ENCODE measurements at regions not wholly inside any gene's neighbourhood (a gene's known extent, or its start where the extent isn't known, plus 50 kb on each side); places are given as distances from the start of the nearest gene placed in this dataset.
"Not testable (repeated sequence)": the region's sequence is repeated elsewhere in the genome, so short reads cannot be mapped to it uniquely, and the experiment has no call there.

GRCh38 chrX:124181515-124181914 is 150.9 kb upstream of the TEX13D start:
- DNase-seq (ENCODE audit: low spot score), result not testable (repeated sequence)

GRCh38 chrX:124190440-124190839 is 142.0 kb upstream of the TEX13D start:
- no peak for DNase-seq (ENCODE audit: low spot score)

DNA sequence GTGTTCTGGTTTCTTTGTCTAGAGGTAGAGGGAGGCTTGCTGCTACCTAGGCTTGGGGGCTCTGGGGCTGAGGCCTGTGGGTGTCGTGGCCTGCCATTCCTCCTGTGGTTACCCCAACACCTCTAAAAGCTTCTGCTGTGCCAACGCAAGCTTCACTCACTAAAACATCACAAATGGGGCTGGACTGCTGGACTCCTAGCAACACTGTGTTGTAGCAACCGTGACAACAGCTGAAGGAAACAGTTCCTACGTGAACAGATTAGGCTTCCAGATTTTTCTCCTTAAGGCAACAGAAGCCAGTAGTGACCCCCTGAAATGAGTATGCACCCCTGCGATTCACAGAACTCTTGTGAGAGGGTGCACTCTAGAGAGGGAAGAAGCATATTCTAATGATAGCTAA is 138.3 kb upstream of the TEX13D start:
- DNase-seq (ENCODE audit: low spot score), result no peak

GRCh38 chrX:124194901-124195300 is 137.6 kb upstream of the TEX13D start:
- no peak for DNase-seq (ENCODE audit: low spot score)

DNA sequence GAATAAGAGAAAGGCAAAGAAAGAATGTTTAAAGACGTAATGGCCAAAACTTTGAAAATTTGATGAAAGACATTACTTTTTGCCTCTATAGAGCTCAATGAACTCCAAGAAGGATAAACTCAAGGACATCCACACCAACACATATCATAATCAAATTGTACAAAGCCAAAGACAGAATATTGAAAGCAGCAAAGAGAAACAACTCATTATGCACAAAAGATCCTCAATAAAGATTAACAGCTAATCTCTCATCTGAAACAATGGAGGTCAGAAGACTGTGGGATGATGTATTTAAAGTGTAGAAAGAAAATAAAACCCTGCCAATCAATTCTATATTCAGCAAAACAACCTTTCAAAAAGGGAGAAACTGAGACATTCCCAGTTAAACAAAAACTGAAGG is 129.1 kb upstream of the TEX13D start:
- DNase-seq (ENCODE audit: low spot score), result no peak

DNA sequence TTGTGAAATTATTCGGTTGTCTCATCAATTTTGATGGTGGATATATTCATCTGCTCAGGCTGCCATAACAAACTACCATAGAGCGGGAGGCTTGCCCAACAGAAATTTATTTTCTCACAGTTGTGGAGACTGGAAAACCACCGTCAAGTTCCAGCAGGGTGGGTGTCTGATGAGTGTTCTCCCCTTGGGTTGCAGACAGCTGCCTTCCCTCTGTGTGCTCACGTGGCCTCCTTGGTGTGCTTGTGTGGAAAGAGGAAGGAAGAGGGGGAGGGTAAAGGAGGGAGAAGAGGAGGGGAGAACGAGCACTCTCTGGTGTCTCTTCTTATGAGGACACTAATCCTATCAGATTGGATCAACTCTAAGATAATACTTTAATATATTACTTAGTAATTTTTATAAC is 123.8 kb upstream of the TEX13D start:
- no peak for DNase-seq (ENCODE audit: low spot score)

- DNase-seq (ENCODE audit: low spot score), result no peak
Observed at GRCh38 chrX:124209792-124210576, 122.5 kb upstream of the TEX13D start.

GRCh38 chrX:124211312-124211942 is 121.0 kb upstream of the TEX13D start:
- DNase-seq (ENCODE audit: low spot score), result peak; percentile 28

DNA sequence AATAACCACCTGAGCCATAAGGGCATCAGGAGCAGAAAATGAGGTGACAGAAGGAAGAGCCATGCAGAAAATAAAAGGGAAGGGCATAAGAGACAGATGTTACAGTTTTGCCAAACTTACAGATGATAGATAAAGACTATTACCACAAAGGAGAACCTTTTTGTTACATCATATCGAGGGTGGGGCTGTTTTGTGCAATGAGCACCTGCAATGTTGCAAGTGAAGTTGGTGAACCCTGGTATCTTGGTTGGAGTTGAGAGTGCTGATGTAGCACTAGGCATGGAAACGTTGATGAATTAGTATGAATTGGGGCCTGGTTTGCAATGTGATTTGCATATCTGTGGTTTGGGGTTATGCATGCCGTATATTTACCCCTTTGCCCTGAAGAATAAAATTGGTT is 119.8 kb upstream of the TEX13D start:
- no peak for DNase-seq (ENCODE audit: low spot score)

- DNase-seq (ENCODE audit: low spot score), result no peak
Observed at GRCh38 chrX:124215786-124216185, 116.7 kb upstream of the TEX13D start.

DNA sequence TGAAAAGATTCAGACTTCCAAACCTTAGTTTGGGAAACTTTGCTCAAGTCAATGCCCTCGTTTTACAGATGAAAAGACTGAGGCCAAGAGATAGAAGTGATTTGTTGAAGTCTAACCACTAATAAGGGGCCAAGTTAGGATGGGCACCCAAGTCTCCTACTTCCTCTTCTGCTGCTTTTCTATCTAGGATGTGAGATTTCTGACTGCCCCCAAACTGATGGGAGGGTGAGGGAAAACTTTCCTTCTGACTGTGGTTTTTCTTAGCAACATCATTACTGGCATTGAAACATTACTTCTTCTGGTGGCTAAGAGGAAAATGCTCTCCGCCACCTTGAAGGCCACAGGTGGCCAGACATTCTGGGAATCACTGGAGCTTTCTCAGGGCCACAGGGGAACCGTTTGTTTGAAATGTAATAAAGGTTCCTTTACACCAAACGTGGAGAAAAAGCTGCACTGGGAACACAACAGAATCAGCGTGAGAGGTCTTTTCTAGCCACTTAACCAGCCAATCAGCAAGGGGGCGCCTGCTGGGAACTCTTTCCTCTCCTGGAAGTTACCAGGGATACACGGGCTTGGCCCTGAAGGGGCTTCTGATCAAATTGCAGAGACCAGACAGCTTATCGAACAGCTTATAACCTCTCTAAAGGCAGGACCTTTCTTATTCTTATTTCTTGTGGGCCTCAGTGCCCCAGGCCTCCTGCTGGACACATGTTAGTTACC is 115.9 kb upstream of the TEX13D start:
- no peak for DNase-seq (ENCODE audit: low spot score)

GRCh38 chrX:124217304-124218251 is 114.9 kb upstream of the TEX13D start:
- DNase-seq (ENCODE audit: low spot score), result no peak

DNA sequence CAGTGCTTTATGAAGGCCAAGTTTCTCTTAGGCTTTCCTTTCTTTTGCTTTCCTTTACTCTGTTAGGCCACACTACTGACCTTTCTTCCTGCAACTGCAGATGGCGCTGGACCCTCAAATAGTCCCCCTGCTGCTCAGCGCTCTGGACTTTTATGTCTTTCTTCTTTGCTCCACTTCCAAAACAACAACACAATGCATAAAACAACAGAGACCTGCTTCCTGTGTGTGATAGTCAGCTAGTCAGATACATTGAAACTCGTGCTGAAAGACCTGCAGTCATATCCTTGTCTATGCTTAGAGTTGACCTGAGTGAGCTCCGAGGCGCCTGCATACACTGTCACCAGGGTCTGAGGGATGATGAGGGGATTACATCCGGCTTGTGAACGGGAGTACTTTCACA is 108.9 kb upstream of the TEX13D start:
- DNase-seq (ENCODE audit: low spot score), result no peak

GRCh38 chrX:124224528-124224927 is 107.9 kb upstream of the TEX13D start:
- DNase-seq (ENCODE audit: low spot score), result no peak

GRCh38 chrX:124226129-124226528 is 106.3 kb upstream of the TEX13D start:
- DNase-seq (ENCODE audit: low spot score), result no peak

- DNase-seq (ENCODE audit: low spot score), result no peak
Observed at GRCh38 chrX:124228849-124229248, 103.6 kb upstream of the TEX13D start.

DNA sequence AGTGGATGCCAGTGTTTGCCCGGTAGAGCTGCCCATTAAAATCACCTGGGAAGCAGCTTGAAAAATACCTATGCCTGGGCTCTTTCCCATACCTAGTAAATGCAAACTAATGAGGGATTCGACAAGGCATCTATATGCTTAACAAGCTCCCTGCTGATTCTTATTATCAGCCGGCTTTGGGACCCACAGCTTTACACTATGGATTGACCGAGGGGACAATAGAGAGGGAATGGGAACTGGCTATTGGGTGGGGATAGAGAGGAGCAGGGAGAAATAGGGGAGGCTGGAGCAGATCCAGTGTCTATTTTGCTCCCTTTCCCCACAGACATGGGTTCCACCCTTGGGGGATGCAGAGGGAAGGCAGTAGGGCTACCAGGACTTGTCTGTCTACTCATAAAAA is 103.1 kb upstream of the TEX13D start:
- DNase-seq (ENCODE audit: low spot score), result no peak

- DNase-seq (ENCODE audit: low spot score), result no peak
Observed at GRCh38 chrX:124230655-124231450, 101.6 kb upstream of the TEX13D start.

DNA sequence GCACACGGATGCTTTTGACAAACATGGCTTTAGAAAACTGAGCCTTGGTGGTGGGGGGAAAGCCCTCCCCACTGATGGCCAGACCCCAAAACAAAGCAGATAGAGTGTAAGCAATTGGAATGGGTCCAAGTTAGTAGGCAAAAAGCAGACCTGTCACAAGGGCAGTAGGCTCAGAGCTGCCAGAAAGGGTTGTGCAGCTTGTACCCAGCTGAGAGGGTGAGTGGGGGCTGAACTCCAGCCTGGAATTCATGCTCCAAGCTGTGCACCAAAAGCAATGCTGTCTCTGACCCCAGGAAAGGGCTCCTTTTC is 101.1 kb upstream of the TEX13D start:
- DNase-seq (ENCODE audit: low spot score), result no peak

DNA sequence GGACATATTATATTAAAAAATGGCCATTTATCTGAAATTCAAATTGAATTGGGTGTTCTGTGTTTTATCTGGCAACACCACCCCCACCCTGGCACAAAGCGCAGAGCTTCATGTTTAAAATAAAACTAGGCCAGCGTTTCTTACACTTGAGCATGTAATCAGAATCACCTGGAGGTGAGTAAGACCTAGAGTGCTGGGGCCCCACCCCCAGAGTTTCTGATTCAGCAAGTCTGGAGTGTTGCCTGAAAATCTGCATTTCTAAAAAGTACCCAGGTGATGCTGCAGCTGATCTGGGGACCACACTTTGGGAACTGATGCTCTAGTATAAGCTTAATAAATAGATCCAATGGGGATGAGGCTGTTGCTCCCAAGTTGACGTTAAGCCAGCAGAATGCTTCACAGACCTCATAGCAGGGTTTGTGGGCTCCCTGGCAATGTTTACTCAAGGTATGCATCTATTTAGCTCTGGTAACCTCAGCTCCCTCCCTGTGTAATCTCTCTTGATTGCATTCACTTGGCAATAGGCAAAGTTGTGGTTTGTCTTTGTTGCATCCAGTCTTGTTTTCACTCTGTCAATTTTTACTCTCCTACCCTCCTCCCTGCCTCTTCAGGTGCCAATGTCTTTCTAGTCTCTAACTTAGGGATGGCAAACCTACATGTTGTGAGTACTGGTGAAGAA is 99.8 kb upstream of the TEX13D start:
- DNase-seq (ENCODE audit: low spot score), result no peak

- no peak for DNase-seq (ENCODE audit: low spot score)
Observed at GRCh38 chrX:124234348-124234747, 98.1 kb upstream of the TEX13D start.
